A673 (cell line): ENCODE measurements at regions not wholly inside any gene's neighbourhood (a gene's known extent, or its start where the extent isn't known, plus 50 kb on each side); places are given as distances from the start of the nearest gene placed in this dataset.

ENCODE experiments used
- BruUV-seq: library from RNA; stranded (reverse); fragments of 400-500 nt; replicated peaks from 2 replicates; lab custom pipeline; 2021; lab: Mats Ljungman, UMichigan
- CTCF ChIA-PET: fragments of 300-600 bp; sonication (Branson Sonifier 250); formaldehyde crosslinking; loops from one replicate; lab custom pipeline; 2022; ENCODE audit warnings: antibody characterized with exemption; lab: Charles Lee
- POLR2A ChIA-PET: fragments of 300-600 bp; sonication (Branson Sonifier 250); formaldehyde crosslinking; loops from one replicate; lab custom pipeline; 2022; ENCODE audit warnings: antibody characterized with exemption; ENCODE audit not compliant: low non-redundant PET; lab: Charles Lee
- DNase-seq: peaks from one replicate; pipeline ENCODE4 v3.0.0-alpha.2; 2015; ENCODE audit warnings: low spot score
- H3K27ac ChIP-seq: fragments of 200-600 bp; sonication (generic); 2 replicates; pipeline ENCODE4 v1.5.1; 2016; ENCODE audit warnings: mixed run types, low read depth, mild to moderate bottlenecking, mixed read lengths, antibody characterized with exemption, low read length; ENCODE audit not compliant: poor library complexity, severe bottlenecking
- H3K27me3 ChIP-seq: fragments of 200-600 bp; sonication (generic); replicated peaks from 2 replicates; pipeline ENCODE4 v1.6.1; 2017; ENCODE audit warnings: mixed run types, low read depth, mild to moderate bottlenecking, mixed read lengths, antibody characterized with exemption, low read length; ENCODE audit not compliant: insufficient read depth, poor library complexity
- H3K36me3 ChIP-seq: fragments of 200-600 bp; sonication (generic); 2 replicates; pipeline ENCODE4 v1.6.1; 2016; ENCODE audit warnings: mixed run types, mild to moderate bottlenecking, mixed read lengths, antibody characterized with exemption, low read length; ENCODE audit not compliant: insufficient read depth, poor library complexity, severe bottlenecking
- H3K4me1 ChIP-seq: fragments of 200-600 bp; sonication (generic); 2 replicates; pipeline ENCODE4 v1.6.1; 2017; ENCODE audit warnings: mixed run types, mild to moderate bottlenecking, mixed read lengths, antibody characterized with exemption, low read length; ENCODE audit not compliant: insufficient read depth, poor library complexity, severe bottlenecking
- H3K4me3 ChIP-seq: fragments of 200-600 bp; sonication (generic); 2 replicates; pipeline ENCODE4 v1.5.1; 2016; ENCODE audit warnings: low read depth, mixed run types, mild to moderate bottlenecking, mixed read lengths, low read length; ENCODE audit not compliant: poor library complexity, severe bottlenecking
- H3K9me3 ChIP-seq: fragments of 200-600 bp; sonication (generic); 2 replicates; pipeline ENCODE4 v1.6.1; 2016; ENCODE audit warnings: mixed run types, low read depth, mild to moderate bottlenecking, mixed read lengths, antibody characterized with exemption, low read length; ENCODE audit not compliant: poor library complexity, severe bottlenecking
- CTCF ChIP-seq: fragments of 300-800, 200-600 bp; sonication (generic); conservative IDR thresholded peaks from 2 replicates; pipeline ENCODE4 v1.5.1; 2017; ENCODE audit warnings: low read depth, mild to moderate bottlenecking, antibody characterized with exemption, low read length, moderate library complexity, mixed read lengths
- EZH2 ChIP-seq: fragments of 200-600 bp; sonication (generic); IDR thresholded peaks from 2 replicates; pipeline ENCODE4 v1.6.1; 2017; ENCODE audit warnings: borderline replicate concordance, low read depth, mild to moderate bottlenecking, mixed read lengths, antibody characterized with exemption, low read length; ENCODE audit not compliant: poor library complexity, severe bottlenecking
- intact Hi-C: fragments of 100-400 bp; cut with micrococcal nuclease; formaldehyde crosslinking; loops from one replicate; pipeline ENCODE4 v1.10.0; 2022; ENCODE audit not compliant: unreplicated experiment

- Histone ChIP-seq H3K4me1 (no peaks in the 10 kb centered on the region), H3K27me3 (peaks cover 68% of the 10 kb centered on the region), H3K9me3 (no peaks in the 10 kb centered on the region), H3K4me3 (no peak overlapping the region), H3K27ac (no peak overlapping the region), H3K36me3 (no peaks in the 10 kb centered on the region)
- TF ChIP-seq EZH2, result no peak
- no peak for TF ChIP-seq CTCF
- intact Hi-C loops, result no loop called here
- POLR2A ChIA-PET, result no interaction called here
- BruUV-seq, result no TSS peak
- DNase-seq, result no peak
- CTCF ChIA-PET, result no interaction called here
Measured at GRCh38 chr20:20967564-20968184, 138.5 kb downstream of the LINC00237 start.

GRCh38 chr20:20966171-20966570, 140.0 kb downstream of the LINC00237 start:
- peaks cover 61% of the 10 kb centered on the region for H3K27me3 ChIP-seq
- CTCF ChIA-PET, result no interaction called here
- POLR2A ChIA-PET, result no interaction called here
- H3K27ac ChIP-seq, result no peak overlapping the region
- DNase-seq, result no peak
- TF ChIP-seq CTCF (no peak), EZH2 (no peak)
- H3K4me3 ChIP-seq, result no peak overlapping the region
- H3K36me3 ChIP-seq, result no peaks in the 10 kb centered on the region
- intact Hi-C loops, result no loop called here
- no TSS peak for BruUV-seq
- no peaks in the 10 kb centered on the region for H3K4me1 ChIP-seq
- no peaks in the 10 kb centered on the region for H3K9me3 ChIP-seq

- TF ChIP-seq CTCF (no peak), EZH2 (no peak)
- no peak for DNase-seq
- ChIA-PET POLR2A (no interaction called here), CTCF (no interaction called here)
- Histone ChIP-seq H3K4me3 (no peak overlapping the region), H3K36me3 (no peaks in the 10 kb centered on the region), H3K4me1 (no peaks in the 10 kb centered on the region), H3K9me3 (no peaks in the 10 kb centered on the region), H3K27me3 (peaks cover 24% of the 10 kb centered on the region), H3K27ac (no peak overlapping the region)
- intact Hi-C loops, result no loop called here
- no TSS peak for BruUV-seq
Measured at GRCh38 chr20:20959031-20959755, 147.0 kb downstream of the LINC00237 start.
